HG02943 (cell line): ENCODE measurements at regions not wholly inside any gene's neighbourhood (a gene's known extent, or its start where the extent isn't known, plus 50 kb on each side); places are given as distances from the start of the nearest gene placed in this dataset.
"Not testable (repeated sequence)": the region's sequence is repeated elsewhere in the genome, so short reads cannot be mapped to it uniquely, and the experiment has no call there.

ENCODE experiments used
- ATAC-seq: cut with Tn5 transposase; IDR thresholded peaks from one replicate; pipeline ENCODE4 v1.9.1; 2021; ENCODE audit warnings: mild to moderate bottlenecking, low read depth, moderate library complexity; ENCODE audit not compliant: unreplicated experiment

GRCh38 chrX:26909728-26910127, 553.4 kb downstream of the PPP4R3C start:
- no peak for ATAC-seq

GRCh38 chrX:26908218-26908617, 554.9 kb downstream of the PPP4R3C start:
- no peak for ATAC-seq

GRCh38 chrX:26889574-26889973, 573.6 kb downstream of the PPP4R3C start:
- no peak for ATAC-seq

- no peak for ATAC-seq
Observed at GRCh38 chrX:26873736-26874135, 589.4 kb downstream of the PPP4R3C start.

- no peak for ATAC-seq
Observed at GRCh38 chrX:26871967-26872366, 591.2 kb downstream of the PPP4R3C start.

GRCh38 chrX:26851981-26852380, 611.2 kb downstream of the PPP4R3C start:
- no peak for ATAC-seq

GRCh38 chrX:26848511-26848910, 614.6 kb downstream of the PPP4R3C start:
- no peak for ATAC-seq

GRCh38 chrX:26845056-26845455, 618.1 kb downstream of the PPP4R3C start:
- no peak for ATAC-seq

GRCh38 chrX:26822448-26822847, 606.5 kb downstream of the MAGEB5 start:
- ATAC-seq: no peak

GRCh38 chrX:26789751-26790150, 573.8 kb downstream of the MAGEB5 start:
- ATAC-seq: no peak

- no peak for ATAC-seq
Observed at GRCh38 chrX:26788402-26788998, 572.5 kb downstream of the MAGEB5 start.

- ATAC-seq: no peak
Observed at GRCh38 chrX:26783512-26784225, 567.7 kb downstream of the MAGEB5 start.

- no peak for ATAC-seq
Observed at GRCh38 chrX:26778320-26778888, 562.4 kb downstream of the MAGEB5 start.

- no peak for ATAC-seq
Observed at GRCh38 chrX:26762253-26762652, 546.3 kb downstream of the MAGEB5 start.

GRCh38 chrX:26755760-26756159, 539.8 kb downstream of the MAGEB5 start:
- not testable (repeated sequence) for ATAC-seq

GRCh38 chrX:26747877-26748276, 531.9 kb downstream of the MAGEB5 start:
- no peak for ATAC-seq

- no peak for ATAC-seq
Observed at GRCh38 chrX:26722666-26723428, 506.9 kb downstream of the MAGEB5 start.

- ATAC-seq: no peak
Observed at GRCh38 chrX:26672571-26672970, 456.6 kb downstream of the MAGEB5 start.

- no peak for ATAC-seq
Observed at GRCh38 chrX:26670521-26670920, 454.6 kb downstream of the MAGEB5 start.

- no peak for ATAC-seq
Observed at GRCh38 chrX:26664919-26665318, 448.9 kb downstream of the MAGEB5 start.

- ATAC-seq: no peak
Observed at GRCh38 chrX:26653050-26653449, 437.1 kb downstream of the MAGEB5 start.
